ENCODE measurements at regions not wholly inside any gene's neighbourhood (a gene's known extent, or its start where the extent isn't known, plus 50 kb on each side); places are given as distances from the start of the nearest gene placed in this dataset.

- TF ChIP-seq SKI (IDR thresholded peaks at IDR 0.05; ENCODE audit: partially characterized antibody) (no peak), ZNF331 (CRISPR knock-in tag; IDR thresholded peaks at IDR 0.05) (no peak), ZNF674 (CRISPR knock-in tag; IDR thresholded peaks at IDR 0.05; ENCODE audit: low read depth) (no peak), RFXAP (CRISPR knock-in tag; IDR thresholded peaks at IDR 0.05; ENCODE audit: borderline replicate concordance) (no peak), SOX6 (IDR thresholded peaks at IDR 0.05) (no peak), SOX6 (CRISPR knock-in tag; IDR thresholded peaks at IDR 0.05) (no peak), NPAS2 (CRISPR knock-in tag; IDR thresholded peaks at IDR 0.05; ENCODE audit: borderline replicate concordance) (no peak), TBP (CRISPR knock-in tag; IDR thresholded peaks at IDR 0.05) (no peak), ZBTB33 (CRISPR knock-in tag; IDR thresholded peaks at IDR 0.05) (no peak), ZNF724P (CRISPR knock-in tag; IDR thresholded peaks at IDR 0.05; ENCODE audit: borderline replicate concordance) (no peak), KDM1A (CRISPR knock-in tag; IDR thresholded peaks at IDR 0.05) (no peak), FOXA3 (CRISPR knock-in tag; IDR thresholded peaks at IDR 0.05) (no peak), POLR2AphosphoS5 (IDR thresholded peaks at IDR 0.05; ENCODE audit: low read depth, low read length) (no peak)
- TF ChIP-seq, protein P1, sequence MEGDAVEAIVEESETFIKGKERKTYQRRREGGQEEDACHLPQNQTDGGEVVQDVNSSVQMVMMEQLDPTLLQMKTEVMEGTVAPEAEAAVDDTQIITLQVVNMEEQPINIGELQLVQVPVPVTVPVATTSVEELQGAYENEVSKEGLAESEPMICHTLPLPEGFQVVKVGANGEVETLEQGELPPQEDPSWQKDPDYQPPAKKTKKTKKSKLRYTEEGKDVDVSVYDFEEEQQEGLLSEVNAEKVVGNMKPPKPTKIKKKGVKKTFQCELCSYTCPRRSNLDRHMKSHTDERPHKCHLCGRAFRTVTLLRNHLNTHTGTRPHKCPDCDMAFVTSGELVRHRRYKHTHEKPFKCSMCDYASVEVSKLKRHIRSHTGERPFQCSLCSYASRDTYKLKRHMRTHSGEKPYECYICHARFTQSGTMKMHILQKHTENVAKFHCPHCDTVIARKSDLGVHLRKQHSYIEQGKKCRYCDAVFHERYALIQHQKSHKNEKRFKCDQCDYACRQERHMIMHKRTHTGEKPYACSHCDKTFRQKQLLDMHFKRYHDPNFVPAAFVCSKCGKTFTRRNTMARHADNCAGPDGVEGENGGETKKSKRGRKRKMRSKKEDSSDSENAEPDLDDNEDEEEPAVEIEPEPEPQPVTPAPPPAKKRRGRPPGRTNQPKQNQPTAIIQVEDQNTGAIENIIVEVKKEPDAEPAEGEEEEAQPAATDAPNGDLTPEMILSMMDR (CRISPR knock-in tag; IDR thresholded peaks at IDR 0.05): no peak
These were observed 223.6 kb downstream of the RAB28 start for GRCh38 chr4:13260513-13260912.

Measured in HepG2 (cell line).